Body of pancreas (tissue), 4 donors: ENCODE measurements at regions not wholly inside any gene's neighbourhood (a gene's known extent, or its start where the extent isn't known, plus 50 kb on each side); places are given as distances from the start of the nearest gene placed in this dataset.

Experiments
- ATAC-seq: fragments of 150-250 bp; one replicate; pipeline ENCODE4 v1.9.1; 2016
- DNase-seq, 4 donors: peaks; one replicate each; pipeline ENCODE4 v3.0.0-alpha.2; 2019
- H3K27ac ChIP-seq, 4 donors: fragments of 200-600 bp; sonication (generic); 1 replicate in 3 of 4; 2 replicates in 1 of 4; pipeline versions ENCODE4 v1.5.1 to v1.6.1; 2016 to 2019; ENCODE audit warnings: mild to moderate bottlenecking in 1 of 4, mixed read lengths in 1 of 4, moderate library complexity in 1 of 4
- H3K27me3 ChIP-seq, 2 donors: fragments of 200-600 bp; sonication (generic); one replicate each; pipeline ENCODE4 v1.6.0; 2016; ENCODE audit warnings: mild to moderate bottlenecking in 1 of 2
- H3K36me3 ChIP-seq, 2 donors: fragments of 200-600 bp; sonication (generic); replicated peaks in 1 of 2; 2 replicates each; pipeline ENCODE4 v1.5.1; 2016; ENCODE audit warnings: low read depth in 2 of 2; ENCODE audit not compliant: insufficient read depth in 1 of 2
- H3K4me1 ChIP-seq: fragments of 200-600 bp; sonication (generic); one replicate; pipeline ENCODE4 v1.6.0; 2016
- H3K4me3 ChIP-seq, 2 donors: fragments of 200-600 bp; sonication (generic); 1 replicate in 1 of 2; 2 replicates in 1 of 2; pipeline ENCODE4 v1.5.1; 2016 to 2019
- H3K9me3 ChIP-seq, 3 donors: fragments of 200-600 bp; sonication (generic); 1 replicate in 2 of 3; 2 replicates in 1 of 3; pipeline ENCODE4 v1.5.1; 2016
- CTCF ChIP-seq, 7 experiments: fragments of 450-650 bp in 4 of 7; fragments of 200-600 bp in 3 of 7; sonication (generic) in 3 of 7; IDR thresholded peaks; one replicate each; pipeline ENCODE4 v1.5.1; 2016 to 2019; ENCODE audit warnings: antibody characterized with exemption in 7 of 7
- POLR2A ChIP-seq, 3 donors: fragments of 450-650 bp; IDR thresholded peaks; one replicate each; pipeline ENCODE4 v1.6.1; 2016; ENCODE audit warnings: antibody characterized with exemption in 3 of 3, mild to moderate bottlenecking in 2 of 3
- WGBS, 2 donors: methylation state at CpG; one replicate each; pipeline ENCODE4 v1.1.5; 2017; 5-methylcytosine and 5-hydroxymethylcytosine counted together
- intact Hi-C: fragments of 100-400 bp; cut with DNase I; formaldehyde crosslinking; loops from one replicate; pipeline ENCODE4 v1.15.1; 2023

GRCh38 chr1:228871314-228872061 lies 136.2 kb downstream of the RHOU start:
- H3K27me3 ChIP-seq, result no peaks in the 10 kb centered on the region
- H3K27ac ChIP-seq, result no peak overlapping the region
- TF ChIP-seq CTCF (IDR thresholded peaks at IDR 0.05) (no peak), POLR2A (IDR thresholded peaks at IDR 0.05) (no peak)
- no peak overlapping the region for H3K4me3 ChIP-seq
- intact Hi-C loops, result no loop called here
- WGBS, 2 donors, result 85 to 89% methylated on average over 8 of the region's 8 CpGs
- ATAC-seq (no peak), DNase-seq (no peak)
- no peaks in the 10 kb centered on the region for H3K4me1 ChIP-seq
- no peaks in the 10 kb centered on the region for H3K9me3 ChIP-seq
- H3K36me3 ChIP-seq, result no peaks in the 10 kb centered on the region

DNA sequence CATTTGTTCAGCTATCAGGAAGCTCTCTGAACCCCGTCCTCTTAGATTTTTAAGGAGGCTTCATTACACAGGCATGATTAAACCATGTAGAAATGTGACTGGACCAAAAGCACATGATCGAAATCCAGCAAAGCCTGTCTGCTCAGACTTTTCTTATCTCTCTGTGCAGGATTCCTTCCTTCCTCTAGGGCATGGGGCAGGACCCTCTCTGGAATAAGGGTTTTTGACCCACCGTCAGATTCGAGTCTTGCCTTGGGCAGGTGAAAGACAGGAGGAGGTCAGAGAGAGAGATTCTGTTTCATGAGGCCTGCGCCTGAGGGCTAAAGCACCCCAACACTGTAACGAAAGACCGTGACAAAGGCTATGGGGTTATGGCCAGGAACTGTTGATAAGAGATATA lies 136.8 kb downstream of the RHOU start:
- 84 to 89% methylated on average over 7 of the region's 7 CpGs for WGBS, 2 donors
- DNase-seq, result no peak
- no peak overlapping the region for H3K27ac ChIP-seq
- intact Hi-C loops, result no loop called here
- no peaks in the 10 kb centered on the region for H3K4me1 ChIP-seq
- H3K36me3 ChIP-seq, result no peaks in the 10 kb centered on the region
- TF ChIP-seq CTCF (IDR thresholded peaks at IDR 0.05) (no peak), POLR2A (IDR thresholded peaks at IDR 0.05) (no peak)
- H3K4me3 ChIP-seq, result no peak overlapping the region
- no peak for ATAC-seq
- no peaks in the 10 kb centered on the region for H3K27me3 ChIP-seq
- no peaks in the 10 kb centered on the region for H3K9me3 ChIP-seq

DNA sequence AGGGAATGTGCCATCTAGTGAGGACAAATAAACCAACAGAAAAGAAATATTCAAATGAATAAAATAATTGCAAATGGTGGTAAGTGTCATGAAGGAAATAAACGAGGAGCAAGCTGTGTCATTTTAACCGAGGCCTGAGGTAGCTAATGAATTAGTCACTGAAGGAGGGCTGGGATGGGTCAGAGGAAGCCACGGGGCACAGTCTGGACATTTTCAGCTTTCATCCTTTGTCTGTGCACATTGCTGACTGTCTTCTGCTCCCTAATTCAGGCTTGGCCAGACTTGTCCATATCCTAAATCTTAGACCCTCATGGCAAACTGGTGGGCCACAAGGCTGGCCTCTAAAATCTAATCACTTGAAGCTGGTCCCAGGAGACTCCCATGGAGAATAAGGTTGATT lies 138.4 kb downstream of the RHOU start:
- intact Hi-C loops, result no loop called here
- Histone ChIP-seq H3K4me3 (no peak overlapping the region), H3K36me3 (no peaks in the 10 kb centered on the region), H3K27ac (no peak overlapping the region), H3K4me1 (no peaks in the 10 kb centered on the region), H3K9me3 (no peaks in the 10 kb centered on the region), H3K27me3 (no peaks in the 10 kb centered on the region)
- ATAC-seq (no peak), DNase-seq (no peak)
- WGBS, 2 donors, result 62 to 76% methylated on average over 3 of the region's 3 CpGs
- TF ChIP-seq CTCF (IDR thresholded peaks at IDR 0.05) (no peak), POLR2A (IDR thresholded peaks at IDR 0.05) (no peak)

GRCh38 chr1:228875741-228876140 lies 140.5 kb downstream of the RHOU start:
- H3K27me3 ChIP-seq, result no peaks in the 10 kb centered on the region
- ATAC-seq (no peak), DNase-seq (no peak)
- H3K4me1 ChIP-seq, result no peaks in the 10 kb centered on the region
- H3K4me3 ChIP-seq, result no peak overlapping the region
- no peaks in the 10 kb centered on the region for H3K9me3 ChIP-seq
- no peaks in the 10 kb centered on the region for H3K36me3 ChIP-seq
- no peak overlapping the region for H3K27ac ChIP-seq
- TF ChIP-seq POLR2A (IDR thresholded peaks at IDR 0.05) (no peak), CTCF (IDR thresholded peaks at IDR 0.05) (no peak)
- WGBS, 2 donors, result 85 to 96% methylated on average over 3 of the region's 3 CpGs
- intact Hi-C loops, result no loop called here

GRCh38 chr1:228876187-228876586 lies 140.9 kb downstream of the RHOU start:
- Histone ChIP-seq H3K36me3 (no peaks in the 10 kb centered on the region), H3K27me3 (no peaks in the 10 kb centered on the region), H3K4me3 (no peak overlapping the region), H3K9me3 (no peaks in the 10 kb centered on the region), H3K27ac (no peak overlapping the region), H3K4me1 (no peaks in the 10 kb centered on the region)
- intact Hi-C loops, result no loop called here
- ATAC-seq (no peak), DNase-seq (no peak)
- no peak for TF ChIP-seq POLR2A (IDR thresholded peaks at IDR 0.05)
- no peak for TF ChIP-seq CTCF (IDR thresholded peaks at IDR 0.05)
- 82 to 84% methylated on average over 4 of the region's 4 CpGs for WGBS, 2 donors
